Calu3 (cell line): ENCODE measurements at regions not wholly inside any gene's neighbourhood (a gene's known extent, or its start where the extent isn't known, plus 50 kb on each side); places are given as distances from the start of the nearest gene placed in this dataset.
"Not testable (repeated sequence)": the region's sequence is repeated elsewhere in the genome, so short reads cannot be mapped to it uniquely, and the experiment has no call there.

ENCODE experiments used
- BruUV-seq: library from RNA; stranded (reverse); fragments of 400-500 nt; replicated peaks from 2 replicates; lab custom pipeline; 2021; lab: Mats Ljungman, UMichigan
- CTCF ChIA-PET: fragments of 300-600 bp; sonication (Branson Sonifier 250); formaldehyde crosslinking; loops from one replicate; lab custom pipeline; 2022; ENCODE audit warnings: antibody characterized with exemption; lab: Charles Lee
- DNase-seq: peaks from one replicate; pipeline ENCODE4 v3.0.0; 2022
- H3K27ac Mint-ChIP-seq: one replicate; pipeline ENCODE4 v1.8.0; 2022; ENCODE audit warnings: mixed read lengths; ENCODE audit not compliant: unreplicated experiment
- H3K27me3 Mint-ChIP-seq: one replicate; pipeline ENCODE4 v1.8.0; 2022; ENCODE audit warnings: mixed read lengths; ENCODE audit not compliant: unreplicated experiment
- H3K36me3 Mint-ChIP-seq: one replicate; pipeline ENCODE4 v1.8.0; 2022; ENCODE audit warnings: mild to moderate bottlenecking, moderate library complexity, mixed read lengths; ENCODE audit not compliant: insufficient read depth, unreplicated experiment
- H3K4me1 Mint-ChIP-seq: one replicate; pipeline ENCODE4 v1.8.0; 2022; ENCODE audit warnings: mild to moderate bottlenecking, low read depth, mixed read lengths; ENCODE audit not compliant: unreplicated experiment
- H3K4me3 Mint-ChIP-seq: one replicate; pipeline ENCODE4 v1.8.0; 2022; ENCODE audit warnings: mild to moderate bottlenecking, low read depth, moderate library complexity, mixed read lengths; ENCODE audit not compliant: unreplicated experiment
- H3K9me3 Mint-ChIP-seq: one replicate; pipeline ENCODE4 v1.8.0; 2022; ENCODE audit warnings: low read depth, mixed read lengths; ENCODE audit not compliant: unreplicated experiment
- intact Hi-C: fragments of 100-400 bp; cut with micrococcal nuclease; formaldehyde crosslinking; loops from one replicate; pipeline ENCODE4 v1.10.0; 2022; ENCODE audit not compliant: unreplicated experiment
- TF ChIP-seq, protein P1 (sequence below): fragments of 200-600 bp; IDR thresholded peaks from one replicate; pipeline ENCODE4 v1.8.0; 2022; ENCODE audit warnings: antibody characterized with exemption; ENCODE audit not compliant: unreplicated experiment

DNA sequence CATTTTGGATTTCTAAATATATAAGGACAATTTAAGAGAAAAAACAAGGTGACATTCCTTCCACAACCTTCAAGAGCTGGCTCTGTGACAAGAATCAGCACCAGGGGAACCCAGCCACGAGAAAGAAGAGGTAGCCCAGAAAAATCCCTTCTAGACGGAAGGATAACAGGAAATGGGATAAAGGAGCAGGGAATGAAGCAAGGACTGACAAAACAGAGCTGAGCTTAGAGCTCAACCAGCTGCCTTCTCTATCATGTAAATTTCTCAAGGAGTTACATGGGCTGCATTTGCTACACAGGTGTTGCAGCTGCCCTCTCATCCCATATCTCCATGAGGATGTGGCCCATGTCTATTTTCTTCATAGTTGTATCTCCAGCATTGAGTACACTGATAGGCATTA lies 154.2 kb upstream of the PRDX4 start:
- CTCF ChIA-PET, result no interaction called here
- TF ChIP-seq, protein P1, sequence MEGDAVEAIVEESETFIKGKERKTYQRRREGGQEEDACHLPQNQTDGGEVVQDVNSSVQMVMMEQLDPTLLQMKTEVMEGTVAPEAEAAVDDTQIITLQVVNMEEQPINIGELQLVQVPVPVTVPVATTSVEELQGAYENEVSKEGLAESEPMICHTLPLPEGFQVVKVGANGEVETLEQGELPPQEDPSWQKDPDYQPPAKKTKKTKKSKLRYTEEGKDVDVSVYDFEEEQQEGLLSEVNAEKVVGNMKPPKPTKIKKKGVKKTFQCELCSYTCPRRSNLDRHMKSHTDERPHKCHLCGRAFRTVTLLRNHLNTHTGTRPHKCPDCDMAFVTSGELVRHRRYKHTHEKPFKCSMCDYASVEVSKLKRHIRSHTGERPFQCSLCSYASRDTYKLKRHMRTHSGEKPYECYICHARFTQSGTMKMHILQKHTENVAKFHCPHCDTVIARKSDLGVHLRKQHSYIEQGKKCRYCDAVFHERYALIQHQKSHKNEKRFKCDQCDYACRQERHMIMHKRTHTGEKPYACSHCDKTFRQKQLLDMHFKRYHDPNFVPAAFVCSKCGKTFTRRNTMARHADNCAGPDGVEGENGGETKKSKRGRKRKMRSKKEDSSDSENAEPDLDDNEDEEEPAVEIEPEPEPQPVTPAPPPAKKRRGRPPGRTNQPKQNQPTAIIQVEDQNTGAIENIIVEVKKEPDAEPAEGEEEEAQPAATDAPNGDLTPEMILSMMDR, result no peak
- Mint-ChIP-seq H3K27me3 (no peaks in the 10 kb centered on the region), H3K27ac (no peak overlapping the region), H3K4me1 (no peaks in the 10 kb centered on the region), H3K36me3 (no peaks in the 10 kb centered on the region), H3K4me3 (no peak overlapping the region), H3K9me3 (peaks cover 7% of the 10 kb centered on the region)
- DNase-seq, result no peak
- intact Hi-C loops, result no loop called here
- BruUV-seq, result no TSS peak

DNA sequence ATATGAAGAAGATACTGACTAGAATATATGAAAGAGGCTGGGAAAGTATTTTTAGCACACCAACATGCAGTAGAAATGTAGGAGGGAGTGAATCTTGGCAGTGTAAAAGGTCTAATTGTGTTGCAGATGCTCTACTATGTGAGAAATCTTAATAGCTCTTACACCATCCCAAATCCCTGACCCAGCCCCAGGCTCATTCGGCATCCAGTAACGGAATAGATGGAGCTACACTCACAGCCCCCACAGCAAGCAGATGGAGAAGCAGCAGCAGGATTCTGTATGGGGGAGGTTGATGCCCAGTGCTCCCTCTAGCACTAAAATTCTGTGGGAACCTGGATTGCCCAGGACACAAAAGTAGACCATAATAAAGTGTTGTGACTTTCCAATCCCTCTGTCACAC lies 153.2 kb upstream of the PRDX4 start:
- no peak overlapping the region for H3K4me3 Mint-ChIP-seq
- no peak overlapping the region for H3K27ac Mint-ChIP-seq
- H3K4me1 Mint-ChIP-seq, result no peaks in the 10 kb centered on the region
- H3K27me3 Mint-ChIP-seq, result no peaks in the 10 kb centered on the region
- no peaks in the 10 kb centered on the region for H3K36me3 Mint-ChIP-seq
- intact Hi-C loops, result no loop called here
- H3K9me3 Mint-ChIP-seq, result peaks cover 1% of the 10 kb centered on the region
- DNase-seq, result no peak
- CTCF ChIA-PET, result no interaction called here
- TF ChIP-seq, protein P1, result no peak
- no TSS peak for BruUV-seq

DNA sequence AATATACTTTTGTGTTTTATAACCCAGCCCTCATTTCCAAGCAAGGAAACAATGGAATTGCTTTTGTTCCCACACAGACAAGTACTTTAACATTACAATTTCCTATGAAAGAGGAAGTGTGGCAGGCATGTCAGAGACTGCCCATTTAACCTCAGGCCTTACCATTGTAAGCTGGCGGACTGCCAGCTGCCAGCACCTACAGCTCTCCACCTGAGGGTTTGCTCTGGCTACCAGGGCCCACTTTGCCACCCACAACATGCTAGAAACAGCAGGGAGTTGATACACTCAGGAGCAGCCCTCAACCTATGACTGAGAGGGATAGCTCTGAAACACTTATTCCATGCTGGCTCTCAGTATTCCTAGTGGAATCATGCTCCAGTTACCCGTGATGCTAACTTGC lies 152.3 kb upstream of the PRDX4 start:
- DNase-seq, result no peak
- TF ChIP-seq, protein P1, result no peak
- intact Hi-C loops, result no loop called here
- BruUV-seq, result no TSS peak
- no peaks in the 10 kb centered on the region for H3K36me3 Mint-ChIP-seq
- H3K4me3 Mint-ChIP-seq, result no peak overlapping the region
- no peaks in the 10 kb centered on the region for H3K9me3 Mint-ChIP-seq
- no peaks in the 10 kb centered on the region for H3K27me3 Mint-ChIP-seq
- CTCF ChIA-PET, result interaction anchor here (1.1 kb wide), 1 partner anchor 8 kb away, joined by 3 read pairs; no protein-coding TSS in a partner anchor
- H3K4me1 Mint-ChIP-seq, result no peaks in the 10 kb centered on the region
- H3K27ac Mint-ChIP-seq, result no peak overlapping the region

DNA sequence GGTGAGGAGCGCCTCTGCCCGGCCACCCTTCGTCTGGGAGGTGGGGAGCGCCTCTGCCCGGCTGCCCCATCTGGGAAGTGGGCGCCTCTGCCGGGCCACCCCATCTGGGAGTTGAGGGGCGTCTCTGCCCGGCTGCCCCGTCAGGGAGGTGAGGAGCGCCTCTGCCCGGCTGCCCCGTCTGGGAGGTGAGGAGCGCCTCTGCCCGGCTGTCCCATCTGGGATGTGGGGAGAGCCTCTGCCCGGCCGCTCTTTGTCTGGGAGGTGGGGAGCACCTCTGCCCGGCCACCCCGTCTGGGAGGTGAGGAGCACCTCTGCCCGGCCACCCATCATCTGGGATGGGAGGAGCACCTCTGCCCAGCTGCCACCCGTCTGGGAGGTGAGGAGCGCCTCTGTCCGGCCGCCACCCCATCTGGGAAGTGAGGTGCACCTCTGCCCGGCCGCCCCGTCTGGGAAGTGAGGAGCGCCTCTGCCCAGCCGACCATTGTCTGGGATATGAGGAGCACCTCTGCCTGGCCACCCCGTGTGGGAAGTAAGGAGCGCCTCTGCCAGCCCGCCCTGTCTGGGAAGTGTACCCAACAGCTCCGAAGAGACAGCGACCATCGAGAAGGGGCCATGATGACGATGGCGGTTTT lies 144.2 kb upstream of the PRDX4 start:
- H3K4me1 Mint-ChIP-seq, H3K4me3 Mint-ChIP-seq, H3K27ac Mint-ChIP-seq, CTCF ChIA-PET, DNase-seq, H3K27me3 Mint-ChIP-seq, H3K9me3 Mint-ChIP-seq, intact Hi-C loops, H3K36me3 Mint-ChIP-seq, BruUV-seq: not testable (repeated sequence)

DNA sequence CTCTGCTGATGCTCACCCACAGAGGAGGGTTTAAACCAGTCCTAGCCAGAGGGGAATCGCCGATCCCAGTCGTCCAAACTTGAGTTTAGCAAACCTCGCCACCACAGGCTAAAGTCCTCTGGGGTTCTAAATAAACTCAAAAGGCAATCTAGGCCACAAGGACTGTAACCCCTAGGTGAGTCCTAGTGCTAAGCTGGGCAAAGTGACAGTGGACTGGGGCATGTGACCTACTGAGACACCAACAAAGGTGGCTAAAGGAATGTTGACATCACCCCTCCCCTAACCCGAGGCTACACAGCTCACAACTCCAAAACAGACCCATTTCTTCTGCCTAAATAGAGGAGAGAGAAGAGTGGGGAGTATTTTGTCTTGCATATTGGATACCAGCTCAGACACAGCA lies 142.8 kb upstream of the PRDX4 start:
- no peaks in the 10 kb centered on the region for H3K27me3 Mint-ChIP-seq
- BruUV-seq, result no TSS peak
- TF ChIP-seq, protein P1, result no peak
- no peaks in the 10 kb centered on the region for H3K36me3 Mint-ChIP-seq
- H3K27ac Mint-ChIP-seq, result no peak overlapping the region
- CTCF ChIA-PET, result no interaction called here
- no peak overlapping the region for H3K4me3 Mint-ChIP-seq
- no peak for DNase-seq
- intact Hi-C loops, result no loop called here
- no peaks in the 10 kb centered on the region for H3K4me1 Mint-ChIP-seq
- peaks cover 5% of the 10 kb centered on the region for H3K9me3 Mint-ChIP-seq
